Stimulated activated CD4-positive, alpha-beta T cell treated with anti-CD3 and anti-CD28 coated beads, Interleukin-1b, Interleukin-23, amount 100 ng/mL, for 1 hour (primary cell): ENCODE measurements at regions not wholly inside any gene's neighbourhood (a gene's known extent, or its start where the extent isn't known, plus 50 kb on each side); places are given as distances from the start of the nearest gene placed in this dataset.
"Not testable (repeated sequence)": the region's sequence is repeated elsewhere in the genome, so short reads cannot be mapped to it uniquely, and the experiment has no call there.

Source experiments
- DNase-seq, 2 donors: peaks; one replicate each; pipeline ENCODE4 v3.0.0-alpha.2; 2020; ENCODE audit warnings: low read depth in 2 of 2

DNA sequence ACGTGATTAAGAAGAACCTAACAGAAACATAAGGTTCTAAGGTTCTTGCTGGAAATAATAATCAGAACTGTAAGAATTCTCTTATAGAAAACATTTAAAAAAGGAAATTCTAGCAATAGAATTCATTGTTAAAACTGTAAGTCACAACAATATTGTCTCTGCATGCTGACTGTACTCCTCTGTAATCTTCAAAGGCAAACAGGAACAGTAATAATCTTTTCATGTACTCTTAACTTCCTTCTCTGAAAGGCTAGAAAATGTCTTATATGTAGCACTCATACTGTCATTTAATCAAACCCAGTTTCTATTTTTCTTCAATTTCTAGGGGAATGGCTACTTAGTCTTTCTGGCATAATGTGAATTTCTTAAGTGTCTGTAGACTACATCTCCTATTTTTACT is 103.5 kb upstream of the AGAP9 start:
- DNase-seq = not testable (repeated sequence)

DNA sequence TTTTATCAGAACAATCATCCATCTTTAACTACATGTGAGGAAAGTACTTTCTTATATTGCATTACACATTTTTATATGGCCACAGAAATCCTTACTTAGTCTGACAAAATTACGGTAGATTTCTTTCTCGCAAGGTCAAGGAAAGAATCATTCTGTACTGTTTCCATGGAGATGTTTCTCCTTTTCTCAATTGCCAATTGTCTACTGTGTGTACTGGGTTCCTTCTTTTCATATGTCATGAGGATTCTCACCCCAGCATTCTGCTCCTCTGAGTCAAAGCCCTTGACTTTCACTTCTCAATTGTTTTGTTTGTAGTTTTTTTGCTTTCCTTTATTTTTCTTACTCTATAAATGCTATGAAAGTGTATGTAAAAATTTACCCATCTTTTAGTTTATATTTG is 99.3 kb upstream of the AGAP9 start:
- not testable (repeated sequence) for DNase-seq

DNA sequence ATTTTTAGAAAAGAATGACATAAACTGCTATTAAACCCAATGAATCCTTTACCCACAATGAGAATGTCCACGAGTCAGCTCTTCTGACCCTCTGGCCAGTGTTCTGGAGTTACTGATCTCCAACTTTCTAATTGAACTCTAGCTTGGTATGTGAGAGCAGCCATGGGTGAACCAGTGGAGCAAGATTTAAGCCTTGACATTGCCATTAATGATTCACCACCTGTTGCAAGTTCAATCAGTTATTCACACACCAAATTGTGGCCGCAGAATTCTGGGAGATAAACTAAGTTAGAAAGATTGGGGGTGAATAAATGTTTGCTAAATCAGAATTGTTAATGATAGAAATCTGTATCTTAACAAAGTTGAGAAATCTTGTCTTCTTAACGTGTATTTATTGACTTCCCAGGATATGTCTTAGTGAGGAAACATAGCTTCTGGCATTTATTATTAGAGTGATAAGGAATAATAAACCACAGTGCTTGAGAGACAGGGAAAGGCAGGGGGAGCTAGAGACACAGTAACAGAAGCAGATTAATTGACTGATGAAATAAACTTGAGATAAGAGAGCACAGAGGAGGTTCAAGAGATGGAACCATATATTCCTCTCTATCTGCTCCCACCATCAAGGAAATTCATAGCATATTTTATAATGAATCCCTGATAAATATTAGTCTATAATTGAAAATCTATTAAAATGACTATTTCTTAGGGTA is 96.0 kb upstream of the AGAP9 start:
- not testable (repeated sequence) for DNase-seq

DNA sequence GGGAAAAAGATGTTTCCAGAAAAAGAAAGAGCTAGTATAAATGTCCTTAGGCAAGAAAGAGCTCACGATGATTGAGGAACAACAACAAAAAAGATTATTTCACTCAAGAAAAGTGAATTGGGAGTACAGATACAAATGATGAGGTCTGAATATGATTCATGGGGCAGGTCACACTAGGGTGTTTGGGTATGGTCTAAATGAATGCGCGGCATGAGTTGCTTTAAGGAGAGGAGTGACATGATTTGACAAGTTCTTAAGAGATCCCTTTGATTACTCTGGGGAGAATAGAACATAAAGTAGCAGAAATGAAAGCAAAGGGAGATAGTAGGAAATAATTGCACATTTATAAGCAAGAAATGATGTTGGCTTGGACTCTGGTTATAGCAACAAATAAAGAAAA is 85.9 kb upstream of the AGAP9 start:
- not testable (repeated sequence) for DNase-seq

DNA sequence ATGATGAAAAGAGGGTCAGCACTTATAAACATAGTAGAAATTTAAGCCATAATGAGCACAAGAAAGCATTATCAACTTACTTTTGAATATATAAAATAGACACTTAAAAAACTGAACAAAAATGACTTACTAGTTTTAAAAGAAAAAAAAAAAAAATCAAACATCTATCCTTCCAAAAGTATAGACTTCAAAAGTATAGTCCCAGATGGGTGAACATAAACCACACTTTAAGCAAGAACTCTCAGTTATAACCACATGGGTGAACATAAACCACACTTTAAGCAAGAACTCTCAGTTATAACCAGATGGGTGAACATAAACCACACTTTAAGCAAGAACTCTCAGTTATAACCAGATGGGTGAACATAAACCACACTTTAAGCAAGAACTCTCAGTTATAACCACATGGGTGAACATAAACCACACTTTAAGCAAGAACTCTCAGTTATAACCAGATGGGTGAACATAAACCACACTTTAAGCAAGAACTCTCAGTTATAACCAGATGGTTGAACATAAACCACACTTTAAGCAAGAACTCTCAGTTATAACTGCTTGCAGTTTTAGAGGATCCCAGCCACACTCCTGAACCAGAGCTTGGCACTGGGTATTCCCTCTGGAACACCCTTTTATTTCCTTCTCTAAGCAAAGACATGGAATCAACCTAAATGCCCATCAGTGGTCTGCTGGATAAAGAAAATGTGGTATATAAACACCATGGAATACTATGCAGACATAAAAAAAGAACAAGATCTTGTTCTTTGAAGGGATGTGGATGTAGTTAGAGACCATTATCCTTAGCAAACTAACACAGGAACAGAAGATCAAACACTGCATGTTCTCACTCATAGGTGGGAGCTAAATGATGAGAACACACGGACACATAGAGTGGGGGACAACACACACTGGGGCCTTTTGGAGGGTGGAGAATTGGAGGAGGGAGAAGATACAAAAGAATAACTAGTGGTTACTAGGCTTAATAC is 82.6 kb upstream of the AGAP9 start:
- not testable (repeated sequence) for DNase-seq

DNA sequence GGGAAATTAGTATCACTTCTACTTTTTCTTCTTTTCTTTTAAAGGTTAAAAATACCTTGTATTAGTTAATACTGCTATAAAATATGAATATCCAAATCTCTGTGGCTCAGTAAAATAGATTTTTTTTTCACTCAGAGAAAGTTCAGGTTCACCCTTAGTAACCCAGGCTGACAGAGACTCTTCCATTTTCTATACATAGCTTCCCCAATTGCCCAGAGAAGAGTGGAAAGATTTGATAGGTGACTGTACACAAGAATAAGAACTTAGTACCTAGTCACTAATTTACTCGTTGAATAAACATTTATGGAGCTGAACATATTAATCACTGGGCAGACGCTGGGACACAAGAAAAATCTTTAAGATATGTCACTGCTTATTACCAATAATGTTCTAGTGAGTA is 77.2 kb upstream of the AGAP9 start:
- not testable (repeated sequence) for DNase-seq

DNA sequence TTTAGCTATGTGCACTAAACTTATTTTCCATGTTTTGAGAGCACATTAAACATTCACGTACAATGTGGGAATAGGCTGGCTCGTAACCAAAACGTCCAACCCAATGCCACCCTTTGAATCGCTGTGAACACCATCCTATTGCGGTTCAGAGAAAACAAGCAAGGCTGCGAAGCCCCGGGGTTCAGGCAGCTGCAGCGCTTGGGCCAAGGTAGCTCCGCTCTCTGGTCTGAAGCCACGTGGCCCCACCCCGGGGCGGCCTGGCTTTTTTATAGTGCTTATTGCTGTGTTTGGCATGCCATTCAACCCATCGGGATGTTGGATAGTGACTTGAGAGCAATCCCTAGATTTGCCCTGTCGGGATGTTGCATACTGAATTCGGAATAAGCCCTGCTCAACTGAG is 76.7 kb upstream of the AGAP9 start:
- not testable (repeated sequence) for DNase-seq

DNA sequence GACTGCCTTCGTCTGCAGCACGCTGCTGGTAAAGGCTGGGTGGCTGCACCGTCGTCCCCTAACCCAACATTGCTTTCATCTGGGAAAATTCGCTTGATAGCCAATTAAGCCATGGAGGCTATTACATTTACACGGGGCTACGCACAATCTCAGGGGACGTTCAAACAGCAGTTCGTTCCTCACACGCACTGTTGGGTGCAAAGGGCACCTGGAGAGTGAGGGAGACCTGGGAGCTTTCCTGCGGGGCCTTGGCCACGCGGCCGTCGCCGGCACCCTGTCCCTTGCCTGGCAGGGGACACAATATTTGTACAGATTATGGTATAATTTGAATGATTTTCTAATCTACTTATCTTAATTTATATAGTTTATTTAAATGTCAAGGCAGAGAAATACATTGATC is 76.2 kb upstream of the AGAP9 start:
- not testable (repeated sequence) for DNase-seq

DNA sequence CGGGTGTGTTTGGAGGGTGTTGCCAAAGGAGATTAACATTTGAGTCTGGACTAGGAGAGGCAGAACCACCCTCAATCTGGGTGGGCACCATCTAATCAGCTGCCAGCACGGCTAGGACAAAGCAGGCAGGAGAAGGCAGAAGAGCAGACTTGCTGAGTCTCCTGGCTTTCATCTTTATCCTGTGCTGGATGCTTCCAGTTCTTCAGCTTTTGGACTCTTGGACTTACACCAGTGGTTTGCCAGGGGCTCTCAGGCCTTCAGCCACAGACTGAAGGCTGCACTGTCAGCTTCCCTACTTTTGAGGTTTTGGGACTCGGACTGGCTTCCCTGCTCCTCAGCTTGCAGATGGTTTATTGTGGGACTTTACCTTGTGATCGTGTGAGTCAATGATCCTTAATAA is 70.4 kb upstream of the AGAP9 start:
- DNase-seq = not testable (repeated sequence)

DNA sequence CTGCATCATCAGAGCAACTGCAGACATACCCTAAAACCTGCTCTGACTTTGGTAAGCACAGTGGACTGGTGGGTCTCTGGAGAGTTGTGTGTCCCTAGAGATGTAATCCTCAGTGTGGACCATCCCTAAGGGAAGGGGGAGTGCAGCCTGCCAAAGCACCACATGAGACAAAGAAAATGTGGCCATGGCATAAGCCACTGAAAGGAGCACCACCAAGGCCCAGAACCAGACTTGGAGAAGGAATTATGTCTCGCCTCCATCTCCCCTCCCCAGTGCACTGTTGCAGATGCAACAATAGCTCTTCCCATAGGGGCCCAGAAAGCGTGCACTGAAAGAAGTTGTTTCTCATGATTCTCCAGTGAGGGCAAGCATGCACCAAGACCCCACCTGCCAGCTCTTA is 69.7 kb upstream of the AGAP9 start:
- DNase-seq = not testable (repeated sequence)

DNA sequence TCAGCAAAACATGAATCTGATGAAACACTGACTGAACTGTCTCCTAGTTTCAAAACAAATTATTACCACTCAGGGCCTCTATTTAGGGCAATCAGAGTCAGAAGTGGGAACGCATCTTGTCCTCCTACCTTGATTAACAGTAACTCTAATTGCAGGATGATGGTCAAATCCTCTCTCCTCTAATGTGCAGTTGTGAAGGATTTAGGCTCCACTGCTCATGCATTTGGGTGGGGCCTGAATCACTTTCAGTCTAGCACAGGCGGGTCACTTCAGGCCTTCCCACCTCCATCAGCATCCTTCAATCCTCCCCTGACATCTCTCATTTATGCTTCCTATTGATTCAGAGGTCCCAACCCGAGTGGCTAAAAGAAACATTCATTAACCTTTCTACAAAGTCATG is 67.5 kb upstream of the AGAP9 start:
- not testable (repeated sequence) for DNase-seq

DNA sequence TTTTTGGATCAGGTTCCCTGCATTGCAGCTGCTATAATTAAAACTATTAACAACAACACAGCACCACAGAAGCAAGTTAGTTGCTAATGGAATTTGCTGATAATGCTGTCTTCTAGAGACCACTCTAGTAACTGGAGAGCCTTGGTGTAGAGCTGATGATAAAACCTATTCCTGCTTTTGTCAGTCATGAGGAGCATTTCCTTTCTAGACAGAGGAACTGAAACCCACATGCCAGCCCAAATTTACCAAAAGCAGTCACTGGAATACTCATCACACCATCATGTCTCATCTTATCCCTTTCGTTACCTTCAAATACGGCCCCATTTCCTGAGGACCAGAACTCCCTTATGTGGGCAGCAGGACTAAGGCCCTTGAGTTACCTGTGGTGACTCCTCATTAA is 67.1 kb upstream of the AGAP9 start:
- DNase-seq = not testable (repeated sequence)

DNA sequence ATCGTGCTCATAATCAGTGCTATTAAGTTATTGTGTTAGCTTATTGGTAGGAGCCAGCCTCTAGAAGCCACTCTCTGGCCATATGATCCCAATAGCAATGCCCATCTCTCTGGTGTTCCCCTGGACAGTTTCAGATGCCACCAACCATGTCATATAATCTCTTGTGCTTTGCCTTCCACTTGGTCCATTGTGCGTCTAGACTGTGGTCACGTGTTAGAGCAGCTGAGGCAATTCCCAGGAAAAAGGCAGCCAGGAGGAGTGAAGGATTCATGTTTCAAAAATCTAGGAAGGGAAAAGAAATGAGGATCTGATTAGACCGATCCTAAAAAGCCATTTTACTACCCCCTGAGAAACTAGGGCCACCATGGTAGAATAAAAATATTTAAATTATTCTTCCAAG is 58.6 kb upstream of the AGAP9 start:
- not testable (repeated sequence) for DNase-seq

DNA sequence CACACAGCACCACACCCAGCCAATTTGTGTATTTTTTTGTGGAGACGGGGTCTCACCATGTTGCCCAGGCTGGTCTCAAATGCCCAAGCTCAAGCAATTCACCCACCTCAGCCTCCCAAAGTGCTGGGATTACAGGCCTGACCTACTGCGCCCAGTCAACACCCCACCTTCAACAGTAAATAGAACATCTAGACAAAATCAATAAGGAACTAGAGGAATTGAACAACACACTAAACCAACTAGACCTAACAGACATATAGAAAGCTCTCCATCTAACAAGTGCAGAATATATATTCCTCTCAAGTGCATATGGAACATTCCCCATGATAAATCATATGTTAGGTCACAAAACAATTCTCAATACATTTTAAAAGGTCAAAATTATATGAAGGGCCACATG is 56.6 kb upstream of the AGAP9 start:
- not testable (repeated sequence) for DNase-seq

DNA sequence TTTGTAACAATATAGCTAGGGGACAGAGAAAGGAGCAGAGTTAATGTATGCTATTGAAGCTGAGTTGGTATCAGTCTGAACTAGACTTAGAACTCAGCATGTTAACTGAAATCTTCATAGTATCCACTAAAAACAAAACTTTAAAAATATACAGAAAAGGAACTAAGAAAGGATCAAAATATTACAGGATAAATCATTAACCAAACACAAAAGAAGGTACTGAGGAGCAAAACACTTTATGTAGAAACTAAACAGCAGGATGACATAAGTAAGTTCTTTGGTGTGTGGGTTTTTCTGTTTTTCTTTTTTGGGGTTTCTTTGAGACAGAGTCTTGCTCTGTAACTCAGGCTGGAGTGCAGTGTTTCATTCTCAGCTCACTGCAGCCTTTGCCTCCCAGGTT is 55.1 kb upstream of the AGAP9 start:
- not testable (repeated sequence) for DNase-seq
